Upper lobe of left lung (tissue), 4 donors: ENCODE measurements at regions not wholly inside any gene's neighbourhood (a gene's known extent, or its start where the extent isn't known, plus 50 kb on each side); places are given as distances from the start of the nearest gene placed in this dataset.

Experiments
- CTCF ChIP-seq, 6 experiments: fragments of 450-650 bp in 4 of 6; fragments of 200-600 bp in 2 of 6; sonication (generic) in 2 of 6; IDR thresholded peaks; one replicate each; pipeline ENCODE4 v1.5.1; 2016 to 2019; ENCODE audit warnings: antibody characterized with exemption in 6 of 6
- POLR2A ChIP-seq, 4 donors: fragments of 450-650 bp; IDR thresholded peaks; one replicate each; pipeline ENCODE4 v1.5.1; 2016 to 2017; ENCODE audit warnings: antibody characterized with exemption in 4 of 4, mild to moderate bottlenecking in 2 of 4

GRCh38 chr2:215238485-215239098 lies 73.3 kb upstream of the ATIC start:
- TF ChIP-seq CTCF (IDR thresholded peaks at IDR 0.05) = no peak
- no peak for TF ChIP-seq POLR2A (IDR thresholded peaks at IDR 0.05)
